CD4-positive, alpha-beta T cell treated with Interleukin-4 for 4 hours (primary cell): ENCODE measurements at regions not wholly inside any gene's neighbourhood (a gene's known extent, or its start where the extent isn't known, plus 50 kb on each side); places are given as distances from the start of the nearest gene placed in this dataset.
"Not testable (repeated sequence)": the region's sequence is repeated elsewhere in the genome, so short reads cannot be mapped to it uniquely, and the experiment has no call there.

Experiments
- DNase-seq: peaks from one replicate; pipeline ENCODE4 v3.0.0-alpha.2; 2020

GRCh38 chr3:153378366-153378765 is 216.3 kb downstream of the RAP2B start:
- DNase-seq: not testable (repeated sequence)

GRCh38 chr3:153379516-153379915 is 217.5 kb downstream of the RAP2B start:
- no peak for DNase-seq

GRCh38 chr3:153385343-153385742 is 223.3 kb downstream of the RAP2B start:
- DNase-seq: no peak

- DNase-seq: no peak
These were observed 230.3 kb downstream of the RAP2B start for GRCh38 chr3:153392363-153392762.

GRCh38 chr3:153394017-153394416 is 232.0 kb downstream of the RAP2B start:
- no peak for DNase-seq

GRCh38 chr3:153396581-153396980 is 234.6 kb downstream of the RAP2B start:
- no peak for DNase-seq

- DNase-seq: no peak
These were observed 235.8 kb downstream of the RAP2B start for GRCh38 chr3:153397794-153398193.

- no peak for DNase-seq
These were observed 237.6 kb downstream of the RAP2B start for GRCh38 chr3:153399636-153400035.

GRCh38 chr3:153400641-153401040 is 238.6 kb downstream of the RAP2B start:
- no peak for DNase-seq

- DNase-seq: no peak
These were observed 242.1 kb downstream of the RAP2B start for GRCh38 chr3:153404157-153404556.

GRCh38 chr3:153405320-153405719 is 243.3 kb downstream of the RAP2B start:
- not testable (repeated sequence) for DNase-seq

GRCh38 chr3:153410517-153410916 is 248.5 kb downstream of the RAP2B start:
- no peak for DNase-seq

GRCh38 chr3:153414982-153415381 is 253.0 kb downstream of the RAP2B start:
- DNase-seq: no peak

GRCh38 chr3:153422314-153422713 is 260.3 kb downstream of the RAP2B start:
- DNase-seq: no peak

- not testable (repeated sequence) for DNase-seq
These were observed 261.8 kb downstream of the RAP2B start for GRCh38 chr3:153423820-153424219.

GRCh38 chr3:153426344-153426743 is 264.3 kb downstream of the RAP2B start:
- no peak for DNase-seq

- no peak for DNase-seq
These were observed 264.8 kb downstream of the RAP2B start for GRCh38 chr3:153426803-153427202.

GRCh38 chr3:153429821-153430220 is 267.8 kb downstream of the RAP2B start:
- DNase-seq: no peak

GRCh38 chr3:153431076-153431475 is 269.1 kb downstream of the RAP2B start:
- DNase-seq: no peak

- no peak for DNase-seq
These were observed 275.6 kb downstream of the RAP2B start for GRCh38 chr3:153437666-153438065.

GRCh38 chr3:153438271-153438670 is 276.2 kb downstream of the RAP2B start:
- no peak for DNase-seq

GRCh38 chr3:153439780-153440179 is 277.8 kb downstream of the RAP2B start:
- no peak for DNase-seq

GRCh38 chr3:153440311-153440710 is 278.3 kb downstream of the RAP2B start:
- DNase-seq: no peak

GRCh38 chr3:153442386-153442785 is 280.4 kb downstream of the RAP2B start:
- DNase-seq: no peak

- peak; percentile 20 for DNase-seq
These were observed 280.9 kb downstream of the RAP2B start for GRCh38 chr3:153442799-153443487.
